C4-2B (cell line): ENCODE measurements at regions not wholly inside any gene's neighbourhood (a gene's known extent, or its start where the extent isn't known, plus 50 kb on each side); places are given as distances from the start of the nearest gene placed in this dataset.

ENCODE experiments used
- H3K27ac ChIP-seq: fragments of 450-650 bp; 2 replicates; pipeline ENCODE4 v1.5.1; 2017
- ZFX ChIP-seq: fragments of 450-650 bp; IDR thresholded peaks from 2 replicates; pipeline ENCODE4 v1.6.1; 2017
- TF ChIP-seq, protein P1 (sequence below): fragments of 450-650 bp; conservative IDR thresholded peaks from 2 replicates; pipeline ENCODE4 v1.5.1; 2017; ENCODE audit warnings: mild to moderate bottlenecking

DNA sequence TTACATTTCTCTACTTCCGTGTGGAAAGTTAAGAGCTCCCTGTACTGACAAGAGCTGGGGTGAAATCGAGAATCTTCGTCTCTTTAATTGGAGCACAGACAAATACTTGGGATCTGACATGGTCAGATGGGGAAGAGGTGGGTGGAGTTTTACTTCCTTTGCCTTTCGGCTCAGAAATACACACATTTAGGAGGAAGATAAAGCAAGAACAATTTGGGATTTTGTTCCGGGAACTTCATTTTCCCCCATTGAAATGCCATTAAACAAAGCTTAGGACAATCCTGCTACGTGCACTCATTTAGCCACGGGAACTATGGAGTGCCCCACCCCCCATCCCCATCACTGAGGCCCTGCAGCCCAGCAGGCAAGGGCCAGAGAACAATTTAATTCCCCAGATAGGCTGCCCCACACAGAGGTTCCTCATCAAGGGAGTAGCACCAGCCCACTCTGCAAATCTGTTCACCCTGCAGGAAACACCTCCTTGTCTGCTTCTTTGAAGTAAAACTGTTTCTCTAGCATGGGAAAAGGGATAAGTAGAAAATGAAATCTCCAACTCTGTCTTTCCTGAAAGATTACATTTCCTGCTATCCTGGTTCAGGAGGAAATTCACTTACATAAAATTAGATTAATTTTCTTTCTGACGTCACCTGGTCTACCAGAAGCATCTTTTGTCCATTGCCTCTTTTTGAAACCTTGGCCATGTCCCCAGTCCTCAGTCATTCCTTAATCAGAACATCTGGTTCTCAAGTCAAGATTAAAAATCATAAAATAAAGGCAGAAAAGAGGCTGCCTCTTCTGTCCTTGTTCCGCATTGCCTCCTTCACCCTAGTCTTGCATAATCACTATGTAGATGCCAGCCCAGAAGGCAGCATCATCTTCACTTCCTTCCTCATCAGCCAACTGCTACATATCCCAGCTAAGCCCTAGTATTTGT, 206.4 kb downstream of the ENC1 start:
- TF ChIP-seq, protein P1, sequence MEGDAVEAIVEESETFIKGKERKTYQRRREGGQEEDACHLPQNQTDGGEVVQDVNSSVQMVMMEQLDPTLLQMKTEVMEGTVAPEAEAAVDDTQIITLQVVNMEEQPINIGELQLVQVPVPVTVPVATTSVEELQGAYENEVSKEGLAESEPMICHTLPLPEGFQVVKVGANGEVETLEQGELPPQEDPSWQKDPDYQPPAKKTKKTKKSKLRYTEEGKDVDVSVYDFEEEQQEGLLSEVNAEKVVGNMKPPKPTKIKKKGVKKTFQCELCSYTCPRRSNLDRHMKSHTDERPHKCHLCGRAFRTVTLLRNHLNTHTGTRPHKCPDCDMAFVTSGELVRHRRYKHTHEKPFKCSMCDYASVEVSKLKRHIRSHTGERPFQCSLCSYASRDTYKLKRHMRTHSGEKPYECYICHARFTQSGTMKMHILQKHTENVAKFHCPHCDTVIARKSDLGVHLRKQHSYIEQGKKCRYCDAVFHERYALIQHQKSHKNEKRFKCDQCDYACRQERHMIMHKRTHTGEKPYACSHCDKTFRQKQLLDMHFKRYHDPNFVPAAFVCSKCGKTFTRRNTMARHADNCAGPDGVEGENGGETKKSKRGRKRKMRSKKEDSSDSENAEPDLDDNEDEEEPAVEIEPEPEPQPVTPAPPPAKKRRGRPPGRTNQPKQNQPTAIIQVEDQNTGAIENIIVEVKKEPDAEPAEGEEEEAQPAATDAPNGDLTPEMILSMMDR: no peak
- TF ChIP-seq ZFX: no peak
- no peak overlapping the region for H3K27ac ChIP-seq

- H3K27ac ChIP-seq: no peak overlapping the region
- TF ChIP-seq, protein P1: no peak
- TF ChIP-seq ZFX: no peak
These were observed 207.2 kb downstream of the ENC1 start for GRCh38 chr5:74433255-74433895.

DNA sequence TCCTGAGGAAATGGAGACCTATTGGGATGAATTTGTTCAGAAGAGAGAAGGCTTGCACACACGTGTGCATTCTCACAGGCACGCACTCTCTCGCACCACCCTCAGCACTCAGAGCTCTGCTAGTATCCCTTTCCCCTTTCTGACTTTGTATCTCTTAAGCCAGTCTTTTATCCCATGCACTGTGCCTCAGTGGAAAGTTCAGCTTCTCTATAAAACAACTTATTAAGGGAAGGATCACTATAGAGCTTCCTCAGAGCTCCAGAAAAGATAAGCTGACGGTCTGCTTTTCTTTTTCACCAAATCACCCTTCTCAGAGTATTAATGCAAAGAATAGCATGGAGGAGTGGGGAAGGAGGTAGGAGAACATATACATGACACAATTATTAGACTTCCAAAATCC, 207.8 kb downstream of the ENC1 start:
- no peak for TF ChIP-seq ZFX
- TF ChIP-seq, protein P1: no peak
- no peak overlapping the region for H3K27ac ChIP-seq

- no peak for TF ChIP-seq ZFX
- TF ChIP-seq, protein P1: no peak
- H3K27ac ChIP-seq: no peak overlapping the region
These were observed 208.3 kb downstream of the ENC1 start for GRCh38 chr5:74432216-74432615.

GRCh38 chr5:74431290-74431669, 209.2 kb downstream of the ENC1 start:
- TF ChIP-seq ZFX: no peak
- TF ChIP-seq, protein P1: no peak
- no peak overlapping the region for H3K27ac ChIP-seq

- H3K27ac ChIP-seq: no peak overlapping the region
- TF ChIP-seq, protein P1: no peak
- no peak for TF ChIP-seq ZFX
These were observed 209.8 kb downstream of the ENC1 start for GRCh38 chr5:74430631-74431289.

- TF ChIP-seq, protein P1: no peak
- no peak for TF ChIP-seq ZFX
- no peak overlapping the region for H3K27ac ChIP-seq
These were observed 211.0 kb downstream of the ENC1 start for GRCh38 chr5:74429495-74429894.
